Esophagus squamous epithelium (tissue), 5 donors: ENCODE measurements at regions not wholly inside any gene's neighbourhood (a gene's known extent, or its start where the extent isn't known, plus 50 kb on each side); places are given as distances from the start of the nearest gene placed in this dataset.

ENCODE experiments used
- DNase-seq: peaks from one replicate; lab custom pipeline; 2025; lab: John Stamatoyannopoulos, UW
- H3K27ac ChIP-seq, 4 donors: fragments of 200-600 bp; sonication (generic); one replicate each; pipeline ENCODE4 v1.5.1; 2016 to 2019; ENCODE audit warnings: mild to moderate bottlenecking in 1 of 4
- H3K27me3 ChIP-seq, 4 donors: fragments of 200-600 bp; sonication (generic); 1 replicate in 3 of 4; 2 replicates in 1 of 4; pipeline versions ENCODE4 v1.5.1 to v1.6.0; 2017 to 2021; ENCODE audit warnings: antibody characterized with exemption in 1 of 4
- H3K36me3 ChIP-seq, 3 donors: fragments of 200-600 bp; sonication (generic); one replicate each; pipeline ENCODE4 v1.5.1; 2016 to 2019
- H3K4me1 ChIP-seq, 3 donors: fragments of 200-600 bp; sonication (generic); one replicate each; pipeline ENCODE4 v1.5.1; 2017 to 2019
- H3K4me3 ChIP-seq, 4 donors: fragments of 200-600 bp; sonication (generic); 1 replicate in 3 of 4; 2 replicates in 1 of 4; pipeline ENCODE4 v1.5.1; 2016 to 2019; ENCODE audit warnings: mild to moderate bottlenecking in 2 of 4, moderate library complexity in 1 of 4
- H3K9me3 ChIP-seq, 3 donors: fragments of 200-600 bp; sonication (generic); one replicate each; pipeline ENCODE4 v1.5.1; 2016 to 2019
- POLR2A ChIP-seq, 4 donors: fragments of 450-650 bp; IDR thresholded peaks; one replicate each; pipeline ENCODE4 v1.6.1; 2017; ENCODE audit warnings: antibody characterized with exemption in 4 of 4, mild to moderate bottlenecking in 4 of 4, moderate library complexity in 3 of 4
- WGBS, 2 donors: methylation state at CpG; one replicate each; pipeline ENCODE4 v1.1.5; 2018; 5-methylcytosine and 5-hydroxymethylcytosine counted together
- intact Hi-C: fragments of 100-400 bp; cut with DNase I; formaldehyde crosslinking; loops from one replicate; pipeline ENCODE4 v1.15.0; 2022
- TF ChIP-seq, protein P1 (sequence below), 6 experiments: fragments of 450-650 bp in 4 of 6; fragments of 200-600 bp in 2 of 6; sonication (generic) in 2 of 6; IDR thresholded peaks; one replicate each; pipeline ENCODE4 v1.5.1; 2016 to 2019; ENCODE audit warnings: antibody characterized with exemption in 6 of 6, mild to moderate bottlenecking in 4 of 6, moderate library complexity in 4 of 6
- donor health status: DM: yes; HTN: yes; CAD: no.

DNA sequence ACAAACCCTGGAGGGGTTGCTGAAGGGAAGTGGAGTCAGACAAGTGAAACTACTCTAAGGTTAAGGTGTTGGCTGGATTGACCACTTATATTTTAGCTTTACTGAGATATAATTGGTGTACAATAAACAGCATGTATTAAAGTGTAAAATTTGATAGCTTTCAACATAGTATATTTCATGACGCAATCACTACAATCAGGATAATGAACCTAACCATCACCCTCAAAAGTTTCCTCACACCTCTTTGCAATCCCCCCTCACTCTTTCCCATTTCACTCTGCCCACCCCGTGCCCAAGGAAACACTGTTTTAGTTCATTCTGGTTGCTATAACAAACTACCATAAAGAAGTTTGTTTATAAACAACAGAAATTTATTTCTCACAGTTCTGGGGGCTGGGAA is 508.0 kb downstream of the FGF9 start:
- H3K4me1 ChIP-seq = no peaks in the 10 kb centered on the region
- no peaks in the 10 kb centered on the region for H3K36me3 ChIP-seq
- no peak overlapping the region for H3K4me3 ChIP-seq
- TF ChIP-seq, protein P1, sequence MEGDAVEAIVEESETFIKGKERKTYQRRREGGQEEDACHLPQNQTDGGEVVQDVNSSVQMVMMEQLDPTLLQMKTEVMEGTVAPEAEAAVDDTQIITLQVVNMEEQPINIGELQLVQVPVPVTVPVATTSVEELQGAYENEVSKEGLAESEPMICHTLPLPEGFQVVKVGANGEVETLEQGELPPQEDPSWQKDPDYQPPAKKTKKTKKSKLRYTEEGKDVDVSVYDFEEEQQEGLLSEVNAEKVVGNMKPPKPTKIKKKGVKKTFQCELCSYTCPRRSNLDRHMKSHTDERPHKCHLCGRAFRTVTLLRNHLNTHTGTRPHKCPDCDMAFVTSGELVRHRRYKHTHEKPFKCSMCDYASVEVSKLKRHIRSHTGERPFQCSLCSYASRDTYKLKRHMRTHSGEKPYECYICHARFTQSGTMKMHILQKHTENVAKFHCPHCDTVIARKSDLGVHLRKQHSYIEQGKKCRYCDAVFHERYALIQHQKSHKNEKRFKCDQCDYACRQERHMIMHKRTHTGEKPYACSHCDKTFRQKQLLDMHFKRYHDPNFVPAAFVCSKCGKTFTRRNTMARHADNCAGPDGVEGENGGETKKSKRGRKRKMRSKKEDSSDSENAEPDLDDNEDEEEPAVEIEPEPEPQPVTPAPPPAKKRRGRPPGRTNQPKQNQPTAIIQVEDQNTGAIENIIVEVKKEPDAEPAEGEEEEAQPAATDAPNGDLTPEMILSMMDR (IDR thresholded peaks at IDR 0.05) = no peak
- no peak for TF ChIP-seq POLR2A (IDR thresholded peaks at IDR 0.05)
- 82 to 83% methylated on average over 2 of the region's 2 CpGs for WGBS, 2 donors
- no peak overlapping the region for H3K27ac ChIP-seq
- no peak for DNase-seq
- H3K9me3 ChIP-seq = no peaks in the 10 kb centered on the region
- intact Hi-C loops = no loop called here
- H3K27me3 ChIP-seq = no peaks in the 10 kb centered on the region

DNA sequence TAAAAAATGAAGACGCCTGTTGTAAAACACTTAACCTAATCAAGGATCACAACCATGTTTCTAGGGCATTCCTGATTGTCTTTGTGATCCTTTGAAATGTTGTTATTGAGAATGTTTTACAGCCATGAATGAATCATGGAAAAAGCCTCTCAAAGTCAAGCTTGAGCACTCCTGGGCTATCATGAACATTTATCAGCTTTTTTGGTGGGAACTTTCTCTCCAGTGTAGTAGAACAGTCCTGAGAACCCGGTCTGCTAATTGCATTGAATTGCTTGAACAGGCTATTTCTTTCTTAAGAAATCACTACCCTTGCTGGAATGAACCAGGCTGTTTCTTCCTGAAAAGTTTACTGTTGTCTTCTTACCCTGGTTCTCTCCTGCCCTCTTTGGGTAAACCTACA is 516.5 kb downstream of the FGF9 start:
- Histone ChIP-seq H3K27me3 (no peaks in the 10 kb centered on the region), H3K27ac (no peak overlapping the region), H3K4me1 (no peaks in the 10 kb centered on the region), H3K9me3 (no peaks in the 10 kb centered on the region), H3K4me3 (no peak overlapping the region), H3K36me3 (no peaks in the 10 kb centered on the region)
- DNase-seq = no peak
- WGBS, 2 donors = 60 to 81% methylated on average over 2 of the region's 2 CpGs
- intact Hi-C loops = no loop called here
- TF ChIP-seq, protein P1 (IDR thresholded peaks at IDR 0.05) = no peak
- TF ChIP-seq POLR2A (IDR thresholded peaks at IDR 0.05) = no peak

DNA sequence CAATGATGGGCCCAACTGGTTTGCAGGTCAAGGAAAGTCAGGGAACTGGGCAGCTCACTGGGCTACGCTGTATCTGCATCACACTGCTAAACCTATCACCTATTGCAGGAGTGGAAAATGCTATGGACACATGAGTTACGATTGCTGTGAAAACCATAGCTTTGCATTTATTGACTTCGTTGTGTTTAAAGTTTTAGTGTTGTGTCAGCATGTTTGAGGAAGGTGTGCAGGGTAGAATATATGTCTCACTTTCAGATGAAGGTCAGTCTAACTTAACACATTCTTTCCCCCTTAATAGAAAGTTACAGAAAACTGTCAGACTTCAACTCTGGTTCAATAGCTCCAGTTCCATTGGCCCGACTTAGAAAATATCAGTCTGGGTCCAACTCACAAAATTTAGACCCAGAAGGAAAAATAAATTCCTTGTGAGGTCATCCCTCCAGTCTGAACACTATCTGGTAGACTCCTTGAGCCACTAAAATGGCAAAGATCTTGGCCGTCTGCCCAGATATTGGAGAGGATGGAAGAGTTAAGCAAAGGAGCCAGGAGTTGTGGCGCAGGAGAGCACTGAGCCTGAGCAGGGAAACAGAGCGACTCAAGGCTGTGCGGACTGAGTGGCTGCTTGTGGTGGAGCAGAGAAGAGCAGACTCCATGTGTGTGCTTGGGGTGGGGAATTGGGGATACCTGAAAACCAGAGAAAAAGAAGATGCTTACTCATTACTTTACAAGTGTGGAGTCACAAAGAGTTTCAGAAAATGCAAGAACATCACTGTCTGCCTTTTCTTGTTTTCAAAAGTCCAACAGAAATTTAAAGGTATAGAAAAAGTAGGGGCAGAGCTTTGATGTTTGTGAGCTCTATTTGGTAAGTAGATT is 518.5 kb downstream of the FGF9 start:
- TF ChIP-seq POLR2A (IDR thresholded peaks at IDR 0.05) = no peak
- TF ChIP-seq, protein P1 (IDR thresholded peaks at IDR 0.05) = no peak
- H3K4me1 ChIP-seq = no peaks in the 10 kb centered on the region
- no peak overlapping the region for H3K27ac ChIP-seq
- H3K4me3 ChIP-seq = no peak overlapping the region
- no peaks in the 10 kb centered on the region for H3K36me3 ChIP-seq
- 86 to 91% methylated on average over 7 to 8 of the region's 8 CpGs for whole genome bisulfite sequencing, 2 donors
- DNase-seq = no peak
- H3K9me3 ChIP-seq = no peaks in the 10 kb centered on the region
- intact Hi-C loops = no loop called here
- no peaks in the 10 kb centered on the region for H3K27me3 ChIP-seq

DNA sequence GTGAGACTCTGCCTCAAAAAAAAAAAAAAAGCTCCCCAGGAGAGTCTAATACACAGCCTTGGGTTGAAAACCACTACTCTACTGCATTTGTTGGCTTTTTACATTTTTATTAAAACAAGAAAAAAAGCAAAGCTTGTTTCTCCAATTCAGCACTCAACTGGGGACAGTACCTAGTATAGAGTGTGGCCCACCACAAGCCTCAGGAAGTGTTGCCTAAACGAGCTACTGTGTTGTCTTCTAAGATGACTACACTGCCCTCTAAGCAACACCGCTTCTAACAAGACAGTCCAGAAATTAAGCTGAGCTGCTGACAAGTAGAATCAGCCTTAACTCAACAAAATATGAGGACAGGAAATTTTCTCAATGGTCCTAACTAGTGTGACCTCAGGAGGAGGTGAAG is 522.2 kb downstream of the FGF9 start:
- intact Hi-C loops = no loop called here
- H3K4me3 ChIP-seq = no peak overlapping the region
- WGBS, 2 donors = 73 to 83% methylated on average over 2 of the region's 2 CpGs
- TF ChIP-seq POLR2A (IDR thresholded peaks at IDR 0.05) = no peak
- TF ChIP-seq, protein P1 (IDR thresholded peaks at IDR 0.05) = no peak
- DNase-seq = no peak
- H3K9me3 ChIP-seq = no peaks in the 10 kb centered on the region
- no peaks in the 10 kb centered on the region for H3K27me3 ChIP-seq
- peaks cover 0 to 2% (median 0%) of the 10 kb centered on the region in 3 donors for H3K4me1 ChIP-seq
- H3K27ac ChIP-seq = no peak overlapping the region
- H3K36me3 ChIP-seq = no peaks in the 10 kb centered on the region

DNA sequence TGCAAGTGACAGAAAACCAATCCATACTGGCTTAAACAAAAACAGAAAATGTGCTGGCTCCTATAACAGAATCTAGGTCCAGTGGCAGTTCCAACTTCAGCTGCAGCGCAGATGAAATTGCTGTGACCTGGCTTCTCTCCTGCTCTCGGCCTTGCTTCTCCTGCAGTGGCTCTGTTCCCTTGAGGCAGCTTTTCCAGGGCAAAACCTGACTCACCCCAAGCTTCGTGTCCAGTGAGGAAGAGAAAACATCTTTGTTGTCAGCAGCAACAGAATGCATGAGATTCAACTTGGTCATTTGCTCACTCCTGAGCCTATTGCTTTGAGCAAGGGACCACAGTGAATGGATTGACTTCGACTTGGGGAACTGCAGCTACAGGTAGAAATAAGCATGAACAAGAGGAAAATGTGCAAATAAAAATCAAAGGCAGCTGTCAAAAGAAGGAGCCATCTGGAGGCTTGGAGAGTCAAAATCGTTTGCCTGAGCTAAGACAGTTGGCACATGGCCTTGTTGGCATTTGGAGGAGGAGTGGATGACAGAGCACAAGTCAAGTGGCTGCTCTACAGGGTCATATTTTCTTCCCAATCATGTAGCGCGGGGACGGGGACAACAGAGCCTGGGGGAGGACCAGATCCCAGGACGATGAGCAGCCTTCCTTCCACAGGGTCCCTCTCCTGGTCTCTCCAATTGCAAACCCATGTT is 523.4 kb downstream of the FGF9 start:
- no peaks in the 10 kb centered on the region for H3K36me3 ChIP-seq
- DNase-seq = no peak
- H3K27ac ChIP-seq = no peak overlapping the region
- WGBS, 2 donors = 62% methylated on average over 9 of the region's 9 CpGs
- H3K4me1 ChIP-seq = peaks cover 0 to 12% (median 2%) of the 10 kb centered on the region in 3 donors
- H3K9me3 ChIP-seq = no peaks in the 10 kb centered on the region
- intact Hi-C loops = no loop called here
- TF ChIP-seq, protein P1 (IDR thresholded peaks at IDR 0.05) = no peak
- no peak for TF ChIP-seq POLR2A (IDR thresholded peaks at IDR 0.05)
- no peaks in the 10 kb centered on the region for H3K27me3 ChIP-seq
- H3K4me3 ChIP-seq = no peak overlapping the region
